A673 (cell line): ENCODE measurements at regions not wholly inside any gene's neighbourhood (a gene's known extent, or its start where the extent isn't known, plus 50 kb on each side); places are given as distances from the start of the nearest gene placed in this dataset.

Source experiments
- EZH2 ChIP-seq: fragments of 200-600 bp; sonication (generic); IDR thresholded peaks from 2 replicates; pipeline ENCODE4 v1.6.1; 2017; ENCODE audit warnings: borderline replicate concordance, low read depth, mild to moderate bottlenecking, mixed read lengths, antibody characterized with exemption, low read length; ENCODE audit not compliant: poor library complexity, severe bottlenecking
- TF ChIP-seq, protein P1 (sequence below): fragments of 300-800, 200-600 bp; sonication (generic); conservative IDR thresholded peaks from 2 replicates; pipeline ENCODE4 v1.5.1; 2017; ENCODE audit warnings: low read depth, mild to moderate bottlenecking, antibody characterized with exemption, low read length, moderate library complexity, mixed read lengths

DNA sequence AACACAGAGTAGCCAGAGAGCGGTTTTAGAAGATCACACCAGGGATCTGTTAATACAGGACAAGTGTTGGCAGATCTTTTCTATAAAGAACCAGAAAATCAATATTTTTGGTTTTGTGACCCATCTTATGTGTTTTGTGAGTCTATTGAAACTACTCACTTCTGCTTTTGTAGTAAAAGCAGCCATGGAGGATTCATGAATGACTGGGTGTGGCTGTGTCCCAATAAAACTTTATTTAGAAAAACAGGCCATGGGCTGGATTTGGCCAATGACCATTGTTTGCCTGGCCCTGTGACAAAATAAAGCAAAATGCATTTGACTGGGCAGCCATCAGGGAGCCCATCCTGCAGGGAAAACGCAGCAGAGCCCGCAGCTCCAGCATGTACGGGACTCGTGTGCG, 99.9 kb upstream of the ADRA2C start:
- TF ChIP-seq, protein P1, sequence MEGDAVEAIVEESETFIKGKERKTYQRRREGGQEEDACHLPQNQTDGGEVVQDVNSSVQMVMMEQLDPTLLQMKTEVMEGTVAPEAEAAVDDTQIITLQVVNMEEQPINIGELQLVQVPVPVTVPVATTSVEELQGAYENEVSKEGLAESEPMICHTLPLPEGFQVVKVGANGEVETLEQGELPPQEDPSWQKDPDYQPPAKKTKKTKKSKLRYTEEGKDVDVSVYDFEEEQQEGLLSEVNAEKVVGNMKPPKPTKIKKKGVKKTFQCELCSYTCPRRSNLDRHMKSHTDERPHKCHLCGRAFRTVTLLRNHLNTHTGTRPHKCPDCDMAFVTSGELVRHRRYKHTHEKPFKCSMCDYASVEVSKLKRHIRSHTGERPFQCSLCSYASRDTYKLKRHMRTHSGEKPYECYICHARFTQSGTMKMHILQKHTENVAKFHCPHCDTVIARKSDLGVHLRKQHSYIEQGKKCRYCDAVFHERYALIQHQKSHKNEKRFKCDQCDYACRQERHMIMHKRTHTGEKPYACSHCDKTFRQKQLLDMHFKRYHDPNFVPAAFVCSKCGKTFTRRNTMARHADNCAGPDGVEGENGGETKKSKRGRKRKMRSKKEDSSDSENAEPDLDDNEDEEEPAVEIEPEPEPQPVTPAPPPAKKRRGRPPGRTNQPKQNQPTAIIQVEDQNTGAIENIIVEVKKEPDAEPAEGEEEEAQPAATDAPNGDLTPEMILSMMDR: no peak
- TF ChIP-seq EZH2: no peak
